ENCODE measurements at regions not wholly inside any gene's neighbourhood (a gene's known extent, or its start where the extent isn't known, plus 50 kb on each side); places are given as distances from the start of the nearest gene placed in this dataset.

GRCh38 chr2:234802071-234802844, 149.6 kb upstream of the SH3BP4 start:
- TF ChIP-seq, protein P1, sequence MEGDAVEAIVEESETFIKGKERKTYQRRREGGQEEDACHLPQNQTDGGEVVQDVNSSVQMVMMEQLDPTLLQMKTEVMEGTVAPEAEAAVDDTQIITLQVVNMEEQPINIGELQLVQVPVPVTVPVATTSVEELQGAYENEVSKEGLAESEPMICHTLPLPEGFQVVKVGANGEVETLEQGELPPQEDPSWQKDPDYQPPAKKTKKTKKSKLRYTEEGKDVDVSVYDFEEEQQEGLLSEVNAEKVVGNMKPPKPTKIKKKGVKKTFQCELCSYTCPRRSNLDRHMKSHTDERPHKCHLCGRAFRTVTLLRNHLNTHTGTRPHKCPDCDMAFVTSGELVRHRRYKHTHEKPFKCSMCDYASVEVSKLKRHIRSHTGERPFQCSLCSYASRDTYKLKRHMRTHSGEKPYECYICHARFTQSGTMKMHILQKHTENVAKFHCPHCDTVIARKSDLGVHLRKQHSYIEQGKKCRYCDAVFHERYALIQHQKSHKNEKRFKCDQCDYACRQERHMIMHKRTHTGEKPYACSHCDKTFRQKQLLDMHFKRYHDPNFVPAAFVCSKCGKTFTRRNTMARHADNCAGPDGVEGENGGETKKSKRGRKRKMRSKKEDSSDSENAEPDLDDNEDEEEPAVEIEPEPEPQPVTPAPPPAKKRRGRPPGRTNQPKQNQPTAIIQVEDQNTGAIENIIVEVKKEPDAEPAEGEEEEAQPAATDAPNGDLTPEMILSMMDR (IDR thresholded peaks at IDR 0.05): no peak
- TF ChIP-seq POLR2AphosphoS5 (IDR thresholded peaks at IDR 0.05) (no peak), POLR2A (IDR thresholded peaks at IDR 0.05) (no peak), EP300 (IDR thresholded peaks at IDR 0.05) (no peak)

All from suprapubic skin (tissue), 4 donors.